GM21423 (cell line): ENCODE measurements at regions not wholly inside any gene's neighbourhood (a gene's known extent, or its start where the extent isn't known, plus 50 kb on each side); places are given as distances from the start of the nearest gene placed in this dataset.
"Not testable (repeated sequence)": the region's sequence is repeated elsewhere in the genome, so short reads cannot be mapped to it uniquely, and the experiment has no call there.

Experiments used
- ATAC-seq: cut with Tn5 transposase; IDR thresholded peaks from one replicate; pipeline ENCODE4 v1.9.1; 2021; ENCODE audit warnings: mild to moderate bottlenecking, moderate library complexity; ENCODE audit not compliant: unreplicated experiment

GRCh38 chr5:6241056-6241455 lies 137.3 kb downstream of the MED10 start:
- ATAC-seq = not testable (repeated sequence)

GRCh38 chr5:6236858-6237481 lies 141.4 kb downstream of the MED10 start:
- ATAC-seq = peak; percentile 65

GRCh38 chr5:6236170-6236793 lies 142.1 kb downstream of the MED10 start:
- ATAC-seq = no peak

GRCh38 chr5:6235726-6236125 lies 142.6 kb downstream of the MED10 start:
- ATAC-seq = no peak

- ATAC-seq = no peak
Measured at GRCh38 chr5:6228257-6229250, 149.8 kb downstream of the MED10 start.

- ATAC-seq = no peak
Measured at GRCh38 chr5:6225121-6225607, 153.2 kb downstream of the MED10 start.

GRCh38 chr5:6224406-6224805 lies 153.9 kb downstream of the MED10 start:
- ATAC-seq = no peak

- no peak for ATAC-seq
Measured at GRCh38 chr5:6222899-6223298, 155.4 kb downstream of the MED10 start.

GRCh38 chr5:6222121-6222520 lies 156.2 kb downstream of the MED10 start:
- no peak for ATAC-seq

- no peak for ATAC-seq
Measured at GRCh38 chr5:6221141-6221626, 157.2 kb downstream of the MED10 start.

- no peak for ATAC-seq
Measured at GRCh38 chr5:6220346-6221088, 157.8 kb downstream of the MED10 start.

- ATAC-seq = no peak
Measured at GRCh38 chr5:6218517-6218916, 159.8 kb downstream of the MED10 start.

GRCh38 chr5:6218116-6218515 lies 160.2 kb downstream of the MED10 start:
- no peak for ATAC-seq

GRCh38 chr5:6216471-6217075 lies 161.8 kb downstream of the MED10 start:
- ATAC-seq = no peak

- no peak for ATAC-seq
Measured at GRCh38 chr5:6215891-6216290, 162.5 kb downstream of the MED10 start.

- no peak for ATAC-seq
Measured at GRCh38 chr5:6212244-6212643, 166.1 kb downstream of the MED10 start.

GRCh38 chr5:6206501-6206900 lies 171.8 kb downstream of the MED10 start:
- ATAC-seq = no peak

GRCh38 chr5:6202968-6203365 lies 175.4 kb downstream of the MED10 start:
- no peak for ATAC-seq

- no peak for ATAC-seq
Measured at GRCh38 chr5:6202149-6202967, 176.0 kb downstream of the MED10 start.
